Naive thymus-derived CD4-positive, alpha-beta T cell (primary cell): ENCODE measurements at regions not wholly inside any gene's neighbourhood (a gene's known extent, or its start where the extent isn't known, plus 50 kb on each side); places are given as distances from the start of the nearest gene placed in this dataset.

Experiments used
- ATAC-seq: fragments of 150-1000 bp; cut with Tn5 transposase; 2 replicates; pipeline ENCODE4 v1.10.0; 2021; ENCODE audit warnings: mild to moderate bottlenecking, moderate library complexity
- CTCF ChIA-PET: fragments of 350-600 bp; sonication (Branson Sonifier 250); formaldehyde crosslinking; loops from one replicate; lab custom pipeline; 2021; ENCODE audit warnings: antibody characterized with exemption; lab: Charles Lee
- POLR2A ChIA-PET: fragments of 350-600 bp; sonication (Branson Sonifier 250); formaldehyde crosslinking; loops from one replicate; lab custom pipeline; 2021; ENCODE audit warnings: antibody characterized with exemption, inconsistent platforms; lab: Charles Lee
- DNase-seq, 9 donors: peaks; one replicate each; pipeline versions ENCODE4 v3.0.0 to v3.0.0-alpha.2; 2020 to 2022; ENCODE audit warnings: mixed read lengths in 1 of 9
- H3K27ac ChIP-seq: one replicate; pipeline ENCODE4 v1.7.0; 2013; ENCODE audit warnings: mild to moderate bottlenecking, low read depth, low read length, moderate library complexity
- H3K27me3 ChIP-seq, 2 donors: one replicate each; pipeline ENCODE4 v1.7.0; 2013; ENCODE audit warnings: low read length in 2 of 2, mild to moderate bottlenecking in 2 of 2, moderate library complexity in 2 of 2; ENCODE audit not compliant: control insufficient read depth in 2 of 2, insufficient read depth in 2 of 2
- H3K36me3 ChIP-seq, 3 experiments: 1 replicate in 2 of 3; 2 replicates in 1 of 3; pipeline ENCODE4 v1.7.0; 2013; ENCODE audit warnings: low read length in 3 of 3, mild to moderate bottlenecking in 3 of 3, moderate library complexity in 1 of 3; ENCODE audit not compliant: insufficient read depth in 3 of 3, control insufficient read depth in 2 of 3
- H3K4me1 ChIP-seq, 2 donors: one replicate each; pipeline ENCODE4 v1.7.0; 2013; ENCODE audit warnings: low read length in 2 of 2, mild to moderate bottlenecking in 2 of 2, moderate library complexity in 1 of 2; ENCODE audit not compliant: control insufficient read depth in 2 of 2, insufficient read depth in 2 of 2
- H3K4me3 ChIP-seq: 2 replicates; pipeline ENCODE4 v1.7.0; 2013; ENCODE audit warnings: mild to moderate bottlenecking, low read length
- H3K9me3 ChIP-seq, 3 experiments: 1 replicate in 2 of 3; 2 replicates in 1 of 3; pipeline ENCODE4 v1.7.0; 2013; ENCODE audit warnings: low read length in 3 of 3; ENCODE audit not compliant: control insufficient read depth in 2 of 3
- H3K27ac Mint-ChIP-seq, 9 donors: one replicate each; pipeline ENCODE4 v1.8.0; 2020 to 2022; ENCODE audit warnings: mixed read lengths in 9 of 9, mild to moderate bottlenecking in 8 of 9, moderate library complexity in 5 of 9, inconsistent platforms in 2 of 9
- H3K27me3 Mint-ChIP-seq, 5 donors: one replicate each; pipeline ENCODE4 v1.8.0; 2021 to 2022; ENCODE audit warnings: mixed read lengths in 5 of 5, mild to moderate bottlenecking in 1 of 5
- H3K36me3 Mint-ChIP-seq, 5 donors: one replicate each; pipeline ENCODE4 v1.8.0; 2020 to 2022; ENCODE audit warnings: mixed read lengths in 5 of 5, mild to moderate bottlenecking in 3 of 5, inconsistent platforms in 1 of 5
- H3K4me1 Mint-ChIP-seq, 7 donors: one replicate each; pipeline ENCODE4 v1.8.0; 2020 to 2022; ENCODE audit warnings: mixed read lengths in 7 of 7, mild to moderate bottlenecking in 3 of 7, inconsistent platforms in 1 of 7
- H3K4me3 Mint-ChIP-seq, 10 donors: one replicate each; pipeline ENCODE4 v1.8.0; 2020 to 2022; ENCODE audit warnings: mild to moderate bottlenecking in 10 of 10, mixed read lengths in 10 of 10, moderate library complexity in 6 of 10, inconsistent platforms in 2 of 10
- H3K9me3 Mint-ChIP-seq, 11 donors: one replicate each; pipeline ENCODE4 v1.8.0; 2020 to 2022; ENCODE audit warnings: mixed read lengths in 11 of 11, mild to moderate bottlenecking in 4 of 11, inconsistent platforms in 1 of 11, moderate library complexity in 1 of 11
- intact Hi-C, 2 donors: fragments of 100-400 bp; cut with micrococcal nuclease; formaldehyde crosslinking; loops; one replicate each; pipeline ENCODE4 v1.15.1; 2023

DNA sequence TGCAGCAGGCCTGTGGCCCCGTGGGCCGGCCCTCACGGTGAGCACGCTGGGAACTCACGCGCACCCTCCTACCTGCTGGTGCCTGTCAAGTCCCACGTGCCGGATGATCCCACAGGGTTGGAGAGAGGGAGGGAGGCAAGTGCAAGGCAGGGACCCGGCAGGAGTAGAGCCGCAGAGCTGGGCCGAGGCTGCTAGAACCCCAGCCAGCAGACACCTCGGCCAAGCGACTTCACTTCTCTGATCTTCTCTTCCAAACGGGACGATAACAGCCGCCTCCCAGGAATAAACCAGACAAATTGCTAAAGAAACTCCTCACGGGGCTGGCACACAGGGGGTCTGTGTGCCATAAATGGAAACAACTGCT is 1232.8 kb downstream of the TBC1D22A start:
- H3K4me1 Mint-ChIP-seq, result no peaks in the 10 kb centered on the region
- intact Hi-C loops, result no loop called here
- H3K9me3 Mint-ChIP-seq, result no peaks in the 10 kb centered on the region
- H3K27ac Mint-ChIP-seq, result no peak overlapping the region
- no peak overlapping the region for H3K27ac ChIP-seq
- no peak for DNase-seq
- H3K36me3 Mint-ChIP-seq, result no peaks in the 10 kb centered on the region
- no peaks in the 10 kb centered on the region for H3K36me3 ChIP-seq
- H3K27me3 ChIP-seq, result peaks cover 0 to 4% of the 10 kb centered on the region in 2 donors
- no peak overlapping the region for H3K4me3 Mint-ChIP-seq
- CTCF ChIA-PET, result no interaction called here
- H3K4me3 ChIP-seq, result no peak overlapping the region
- H3K4me1 ChIP-seq, result no peaks in the 10 kb centered on the region
- no peaks in the 10 kb centered on the region for H3K9me3 ChIP-seq
- POLR2A ChIA-PET, result no interaction called here
- no peak for ATAC-seq
- peaks cover 0 to 5% (median 3%) of the 10 kb centered on the region in 5 donors for H3K27me3 Mint-ChIP-seq

GRCh38 chr22:47994601-47995263 is 1232.3 kb downstream of the TBC1D22A start:
- H3K9me3 Mint-ChIP-seq, result peaks cover 0 to 4% (median under 1%) of the 10 kb centered on the region in 11 donors
- Histone ChIP-seq H3K27me3 (peaks cover 0 to 4% of the 10 kb centered on the region in 2 donors), H3K27ac (no peak overlapping the region), H3K36me3 (no peaks in the 10 kb centered on the region), H3K4me1 (no peaks in the 10 kb centered on the region), H3K9me3 (no peaks in the 10 kb centered on the region), H3K4me3 (no peak overlapping the region)
- no peak overlapping the region for H3K4me3 Mint-ChIP-seq
- ATAC-seq, result no peak
- H3K4me1 Mint-ChIP-seq, result no peaks in the 10 kb centered on the region
- intact Hi-C loops, result no loop called here
- H3K36me3 Mint-ChIP-seq, result no peaks in the 10 kb centered on the region
- no peak overlapping the region for H3K27ac Mint-ChIP-seq
- DNase-seq, result no peak
- peaks cover 0 to 8% (median 4%) of the 10 kb centered on the region in 5 donors for H3K27me3 Mint-ChIP-seq
- POLR2A ChIA-PET, result no interaction called here
- CTCF ChIA-PET, result no interaction called here

GRCh38 chr22:47994045-47994444 is 1231.6 kb downstream of the TBC1D22A start:
- H3K9me3 ChIP-seq, result no peaks in the 10 kb centered on the region
- no peaks in the 10 kb centered on the region for H3K36me3 Mint-ChIP-seq
- H3K4me3 Mint-ChIP-seq, result no peak overlapping the region
- H3K27me3 ChIP-seq, result peaks cover 0 to 4% of the 10 kb centered on the region in 2 donors
- no peaks in the 10 kb centered on the region for H3K36me3 ChIP-seq
- no peak for DNase-seq
- no peaks in the 10 kb centered on the region for H3K4me1 Mint-ChIP-seq
- peaks cover 0 to 9% (median 2%) of the 10 kb centered on the region in 11 donors for H3K9me3 Mint-ChIP-seq
- no peaks in the 10 kb centered on the region for H3K4me1 ChIP-seq
- ChIA-PET CTCF (no interaction called here), POLR2A (no interaction called here)
- intact Hi-C loops, result no loop called here
- peaks cover 0 to 11% (median 10%) of the 10 kb centered on the region in 5 donors for H3K27me3 Mint-ChIP-seq
- no peak overlapping the region for H3K4me3 ChIP-seq
- H3K27ac ChIP-seq, result no peak overlapping the region
- no peak for ATAC-seq
- no peak overlapping the region for H3K27ac Mint-ChIP-seq

- no peak for DNase-seq
- no peaks in the 10 kb centered on the region for H3K4me1 ChIP-seq
- intact Hi-C loops, result no loop called here
- no peak overlapping the region for H3K4me3 ChIP-seq
- H3K36me3 ChIP-seq, result no peaks in the 10 kb centered on the region
- Mint-ChIP-seq H3K9me3 (peaks cover 0 to 38% (median 18%) of the 10 kb centered on the region in 11 donors), H3K27me3 (peaks cover 0 to 42% (median 29%) of the 10 kb centered on the region in 5 donors), H3K4me1 (no peaks in the 10 kb centered on the region), H3K27ac (no peak overlapping the region), H3K36me3 (peaks cover 0 to 11% (median 3%) of the 10 kb centered on the region in 5 donors), H3K4me3 (no peak overlapping the region)
- POLR2A ChIA-PET, result no interaction called here
- peaks cover 0 to 5% (median 0%) of the 10 kb centered on the region in 3 experiments for H3K9me3 ChIP-seq
- CTCF ChIA-PET, result no interaction called here
- ATAC-seq, result no peak
- peaks cover 0 to 4% of the 10 kb centered on the region in 2 donors for H3K27me3 ChIP-seq
- no peak overlapping the region for H3K27ac ChIP-seq
Measured at GRCh38 chr22:47990481-47990880, 1228.0 kb downstream of the TBC1D22A start.

DNA sequence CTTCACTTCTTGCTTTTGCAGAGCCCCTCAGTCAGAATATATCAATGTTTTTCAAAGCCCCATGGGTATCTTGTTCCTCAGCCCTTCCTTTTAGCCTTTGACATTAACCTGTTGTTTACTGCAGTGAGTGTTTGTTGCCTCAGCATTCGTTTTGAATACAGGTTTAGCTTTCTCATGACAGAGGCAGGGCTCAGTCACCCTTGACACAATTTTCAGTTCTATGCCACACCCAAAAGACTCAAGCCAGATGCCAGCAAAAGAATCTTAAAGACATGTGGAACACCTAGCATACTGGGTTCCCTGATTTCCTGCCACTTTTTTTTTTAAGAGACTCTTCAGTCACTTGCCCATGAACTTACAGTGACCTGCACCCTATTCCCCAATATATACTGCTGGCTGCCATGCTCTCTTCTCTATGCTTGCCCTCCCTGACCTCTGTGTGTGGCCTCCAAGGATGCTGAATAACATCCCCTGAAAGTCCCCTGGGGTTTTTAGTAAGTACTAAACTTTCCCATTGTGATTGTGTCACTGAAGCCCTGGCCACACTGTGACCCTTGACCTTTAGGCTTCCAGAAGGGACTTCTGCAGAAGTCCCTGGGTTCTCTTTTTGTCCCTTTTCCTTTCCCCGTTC is 1225.5 kb downstream of the TBC1D22A start:
- Mint-ChIP-seq H3K27me3 (peaks cover 6 to 48% (median 32%) of the 10 kb centered on the region in 5 donors), H3K27ac (no peak overlapping the region), H3K36me3 (peaks cover 0 to 11% (median 3%) of the 10 kb centered on the region in 5 donors), H3K4me3 (no peak overlapping the region), H3K9me3 (peaks cover 0 to 38% (median 20%) of the 10 kb centered on the region in 11 donors), H3K4me1 (no peaks in the 10 kb centered on the region)
- no peak overlapping the region for H3K27ac ChIP-seq
- intact Hi-C loops, result no loop called here
- no peak overlapping the region for H3K4me3 ChIP-seq
- ChIA-PET POLR2A (no interaction called here), CTCF (no interaction called here)
- DNase-seq (no peak), ATAC-seq (no peak)
- no peaks in the 10 kb centered on the region for H3K36me3 ChIP-seq
- peaks cover 0 to 4% of the 10 kb centered on the region in 2 donors for H3K27me3 ChIP-seq
- H3K9me3 ChIP-seq, result peaks cover 0 to 5% (median 0%) of the 10 kb centered on the region in 3 experiments
- H3K4me1 ChIP-seq, result no peaks in the 10 kb centered on the region

GRCh38 chr22:47976219-47976618 is 1213.8 kb downstream of the TBC1D22A start:
- Histone ChIP-seq H3K9me3 (peaks cover 0 to 3% (median 0%) of the 10 kb centered on the region in 3 experiments), H3K4me3 (no peak overlapping the region), H3K27me3 (no peaks in the 10 kb centered on the region), H3K4me1 (no peaks in the 10 kb centered on the region), H3K36me3 (no peaks in the 10 kb centered on the region), H3K27ac (no peak overlapping the region)
- Mint-ChIP-seq H3K4me3 (no peak overlapping the region), H3K36me3 (no peaks in the 10 kb centered on the region), H3K9me3 (peaks cover 0 to 20% (median 6%) of the 10 kb centered on the region in 11 donors), H3K27me3 (peaks cover 0 to 17% (median 11%) of the 10 kb centered on the region in 5 donors), H3K27ac (no peak overlapping the region), H3K4me1 (no peaks in the 10 kb centered on the region)
- intact Hi-C loops, result no loop called here
- ChIA-PET CTCF (no interaction called here), POLR2A (no interaction called here)
- no peak for DNase-seq
- ATAC-seq, result no peak
